Memory B cell (primary cell): ENCODE measurements at regions not wholly inside any gene's neighbourhood (a gene's known extent, or its start where the extent isn't known, plus 50 kb on each side); places are given as distances from the start of the nearest gene placed in this dataset.

Source experiments
- ATAC-seq: fragments of 150-1000 bp; cut with Tn5 transposase; 2 replicates; pipeline ENCODE4 v1.10.0; 2021; ENCODE audit warnings: low read depth, mild to moderate bottlenecking, moderate library complexity
- DNase-seq, 2 donors: peaks; one replicate each; pipeline ENCODE4 v3.0.0; 2022; ENCODE audit warnings: low spot score in 2 of 2
- H3K27ac Mint-ChIP-seq: one replicate; pipeline ENCODE4 v1.8.0; 2022; ENCODE audit warnings: mild to moderate bottlenecking, moderate library complexity, mixed read lengths
- H3K27me3 Mint-ChIP-seq: one replicate; pipeline ENCODE4 v1.8.0; 2022; ENCODE audit warnings: mixed read lengths
- H3K36me3 Mint-ChIP-seq: one replicate; pipeline ENCODE4 v1.8.0; 2022; ENCODE audit warnings: mild to moderate bottlenecking, mixed read lengths
- H3K4me1 Mint-ChIP-seq: one replicate; pipeline ENCODE4 v1.8.0; 2022; ENCODE audit warnings: mixed read lengths
- H3K4me3 Mint-ChIP-seq: one replicate; pipeline ENCODE4 v1.8.0; 2022; ENCODE audit warnings: mild to moderate bottlenecking, moderate library complexity, mixed read lengths
- H3K9me3 Mint-ChIP-seq: one replicate; pipeline ENCODE4 v1.8.0; 2022; ENCODE audit warnings: mixed read lengths

DNA sequence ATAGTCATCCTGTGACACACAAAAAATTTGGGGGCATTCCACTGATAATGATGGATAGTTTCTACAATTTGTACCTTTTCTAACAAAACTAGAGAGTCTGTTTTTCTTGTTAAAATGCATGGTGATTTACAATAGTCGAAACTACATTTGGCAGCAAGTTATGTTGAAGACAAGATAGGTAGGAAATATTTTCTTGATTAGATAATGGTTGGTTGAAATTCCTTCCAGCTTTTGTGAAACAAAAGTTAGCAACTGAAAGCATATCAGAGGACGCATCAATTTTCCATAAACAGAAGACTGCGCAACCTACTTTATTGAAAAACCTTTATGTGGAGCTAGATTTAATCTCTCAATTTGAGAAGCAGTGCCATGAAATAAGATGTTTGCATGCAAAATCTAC is 155.8 kb upstream of the GLI3 start:
- Mint-ChIP-seq H3K4me3 (no peak overlapping the region), H3K36me3 (no peaks in the 10 kb centered on the region), H3K9me3 (no peaks in the 10 kb centered on the region), H3K27ac (no peak overlapping the region), H3K4me1 (no peaks in the 10 kb centered on the region), H3K27me3 (no peaks in the 10 kb centered on the region)
- ATAC-seq, result no peak
- no peak for DNase-seq

DNA sequence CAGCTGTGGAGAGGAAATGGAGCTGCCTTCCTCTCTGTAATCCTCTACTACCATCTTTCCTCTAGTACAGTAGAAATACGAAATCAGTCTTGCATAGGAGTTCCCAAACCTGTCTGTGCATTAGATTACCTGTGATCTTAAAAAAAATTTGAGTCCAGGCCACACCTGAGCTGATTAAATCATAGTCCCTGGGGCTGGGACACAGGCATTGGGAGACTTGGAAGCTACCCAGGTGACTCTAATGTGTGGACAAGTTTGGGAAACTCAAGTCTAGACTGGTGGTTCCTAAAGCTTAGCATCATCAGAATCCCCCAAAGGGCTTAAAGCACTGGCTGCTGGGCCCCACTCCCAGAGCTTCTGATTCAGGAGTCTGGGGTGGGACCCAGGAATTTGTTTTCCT is 152.7 kb upstream of the GLI3 start:
- no peaks in the 10 kb centered on the region for H3K9me3 Mint-ChIP-seq
- H3K36me3 Mint-ChIP-seq, result no peaks in the 10 kb centered on the region
- H3K27ac Mint-ChIP-seq, result no peak overlapping the region
- no peak for ATAC-seq
- DNase-seq, result no peak
- no peaks in the 10 kb centered on the region for H3K27me3 Mint-ChIP-seq
- no peaks in the 10 kb centered on the region for H3K4me1 Mint-ChIP-seq
- H3K4me3 Mint-ChIP-seq, result no peak overlapping the region

DNA sequence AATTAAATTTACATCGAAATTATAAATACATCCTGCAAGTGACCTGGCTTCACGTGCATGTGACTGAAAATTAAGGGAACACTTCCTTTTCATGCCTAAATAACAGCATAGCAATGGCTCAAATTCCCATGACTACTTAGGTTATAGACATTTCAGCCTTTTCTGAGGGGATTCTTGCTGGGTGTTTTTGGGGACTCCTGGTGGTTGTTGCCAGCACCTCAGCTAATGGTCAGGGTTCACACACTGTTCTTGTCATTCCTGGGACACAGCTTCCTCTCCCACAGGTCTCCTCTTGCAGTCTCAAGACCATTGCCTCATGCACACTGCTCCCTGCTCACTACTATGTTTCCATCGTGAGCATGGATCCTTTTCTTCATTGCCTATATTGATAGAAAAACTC is 148.9 kb upstream of the GLI3 start:
- Mint-ChIP-seq H3K27ac (no peak overlapping the region), H3K4me3 (no peak overlapping the region), H3K9me3 (peaks cover 1% of the 10 kb centered on the region), H3K27me3 (no peaks in the 10 kb centered on the region), H3K36me3 (no peaks in the 10 kb centered on the region), H3K4me1 (no peaks in the 10 kb centered on the region)
- ATAC-seq (no peak), DNase-seq (no peak)

DNA sequence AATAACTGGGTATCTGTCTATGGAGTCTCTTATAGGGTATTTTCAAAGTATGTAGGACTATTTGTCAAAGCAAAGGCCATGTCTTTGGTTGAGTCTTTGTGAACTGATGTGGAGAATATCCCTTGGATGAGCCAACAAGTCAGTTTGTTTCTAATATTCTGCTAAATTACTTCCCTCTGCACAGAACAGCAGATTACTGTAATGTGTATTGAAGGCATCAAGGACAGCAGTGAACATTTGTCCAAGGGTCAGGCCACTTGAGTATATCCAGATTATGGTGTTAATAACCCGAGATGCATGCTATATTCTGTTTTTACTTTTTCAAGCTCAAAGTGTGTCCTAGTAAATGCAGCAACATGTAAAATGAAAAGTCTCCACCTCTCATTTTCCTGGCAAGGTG is 144.2 kb upstream of the GLI3 start:
- DNase-seq (no peak), ATAC-seq (no peak)
- H3K4me1 Mint-ChIP-seq, result no peaks in the 10 kb centered on the region
- H3K9me3 Mint-ChIP-seq, result peaks cover 6% of the 10 kb centered on the region
- H3K27me3 Mint-ChIP-seq, result no peaks in the 10 kb centered on the region
- no peak overlapping the region for H3K4me3 Mint-ChIP-seq
- H3K27ac Mint-ChIP-seq, result no peak overlapping the region
- no peaks in the 10 kb centered on the region for H3K36me3 Mint-ChIP-seq

DNA sequence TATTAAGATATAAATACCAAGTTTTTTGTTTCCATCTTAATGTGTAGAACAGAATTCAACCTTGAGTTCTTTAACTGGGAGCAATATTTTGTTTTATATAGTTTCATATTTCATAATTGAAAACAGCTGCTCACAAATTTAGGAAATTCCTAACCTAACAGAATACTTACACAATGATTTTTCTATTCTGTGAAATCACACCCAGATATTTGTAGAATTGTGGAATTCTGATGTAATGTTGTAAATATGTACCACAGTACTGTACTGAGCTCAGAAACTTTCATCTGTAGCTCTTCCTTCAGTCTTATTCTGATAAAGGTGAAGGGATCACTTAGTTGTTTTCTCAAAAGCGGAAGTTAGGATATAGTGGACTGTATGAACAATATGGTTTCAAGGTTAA is 143.4 kb upstream of the GLI3 start:
- no peak for ATAC-seq
- no peaks in the 10 kb centered on the region for H3K36me3 Mint-ChIP-seq
- peaks cover 6% of the 10 kb centered on the region for H3K9me3 Mint-ChIP-seq
- no peaks in the 10 kb centered on the region for H3K4me1 Mint-ChIP-seq
- no peaks in the 10 kb centered on the region for H3K27me3 Mint-ChIP-seq
- no peak for DNase-seq
- H3K4me3 Mint-ChIP-seq, result no peak overlapping the region
- no peak overlapping the region for H3K27ac Mint-ChIP-seq

DNA sequence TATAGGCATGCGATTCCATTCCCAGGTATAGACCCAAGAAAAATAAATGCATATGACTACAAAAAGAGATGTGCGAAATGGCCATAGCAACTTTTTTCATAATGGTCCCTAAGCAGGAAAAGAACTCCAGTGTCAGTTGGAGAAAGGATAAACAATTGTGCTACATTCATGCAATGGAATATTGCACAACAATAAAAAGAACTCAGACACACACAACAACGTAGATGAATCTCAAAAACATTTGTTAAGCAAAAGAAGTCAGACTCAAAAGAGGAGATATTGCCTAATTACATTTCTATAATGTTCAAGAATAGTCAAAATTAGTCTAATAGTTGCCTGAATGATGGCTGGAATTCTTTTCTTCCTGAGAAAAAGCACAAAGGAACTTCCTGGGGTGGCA is 141.1 kb upstream of the GLI3 start:
- Mint-ChIP-seq H3K9me3 (peaks cover 6% of the 10 kb centered on the region), H3K36me3 (no peaks in the 10 kb centered on the region), H3K27me3 (no peaks in the 10 kb centered on the region), H3K4me3 (no peak overlapping the region), H3K4me1 (no peaks in the 10 kb centered on the region), H3K27ac (no peak overlapping the region)
- ATAC-seq (no peak), DNase-seq (no peak)

DNA sequence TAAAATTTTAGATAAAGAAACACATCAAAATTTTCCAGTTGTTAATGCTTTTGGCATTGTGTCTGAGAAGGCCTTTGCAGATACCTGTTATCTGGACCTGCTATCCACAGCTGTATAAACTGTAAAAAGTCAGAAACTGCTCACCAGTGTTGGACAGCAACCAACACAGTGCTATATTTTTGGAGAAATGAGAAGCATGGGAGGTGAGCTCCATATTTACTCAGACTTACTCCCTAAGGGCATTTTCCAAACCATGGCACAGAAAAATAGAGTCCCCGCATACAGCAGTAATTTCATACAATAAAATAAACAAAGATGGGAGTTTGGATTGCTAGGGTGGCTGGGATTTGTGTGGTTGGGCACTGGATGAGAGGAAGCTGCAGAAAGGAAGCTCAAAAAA is 136.3 kb upstream of the GLI3 start:
- Mint-ChIP-seq H3K4me3 (no peak overlapping the region), H3K36me3 (no peaks in the 10 kb centered on the region), H3K4me1 (no peaks in the 10 kb centered on the region), H3K9me3 (peaks cover 9% of the 10 kb centered on the region), H3K27ac (no peak overlapping the region), H3K27me3 (no peaks in the 10 kb centered on the region)
- DNase-seq (no peak), ATAC-seq (no peak)

DNA sequence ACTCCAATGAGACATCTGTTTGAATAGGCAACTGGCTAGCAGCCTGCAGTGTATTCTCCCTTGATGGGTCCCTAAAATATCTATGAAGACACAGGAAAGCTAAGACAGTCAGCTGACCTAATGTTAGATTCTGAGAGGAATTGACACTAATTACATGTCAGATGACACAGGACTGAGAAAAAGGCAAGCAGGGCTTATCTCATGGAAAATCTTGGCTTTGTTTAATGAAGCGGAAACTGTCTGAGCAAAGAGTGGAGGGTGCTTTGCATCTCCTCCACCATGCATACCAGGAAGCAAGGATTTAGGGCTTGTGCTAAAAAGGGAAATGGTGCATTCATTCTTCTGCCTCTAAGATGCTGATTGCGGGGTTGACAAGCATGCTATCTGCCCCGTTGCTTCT is 135.5 kb upstream of the GLI3 start:
- peaks cover 8% of the 10 kb centered on the region for H3K9me3 Mint-ChIP-seq
- ATAC-seq (no peak), DNase-seq (no peak)
- H3K4me3 Mint-ChIP-seq, result no peak overlapping the region
- no peaks in the 10 kb centered on the region for H3K4me1 Mint-ChIP-seq
- H3K27me3 Mint-ChIP-seq, result no peaks in the 10 kb centered on the region
- H3K36me3 Mint-ChIP-seq, result no peaks in the 10 kb centered on the region
- H3K27ac Mint-ChIP-seq, result no peak overlapping the region

DNA sequence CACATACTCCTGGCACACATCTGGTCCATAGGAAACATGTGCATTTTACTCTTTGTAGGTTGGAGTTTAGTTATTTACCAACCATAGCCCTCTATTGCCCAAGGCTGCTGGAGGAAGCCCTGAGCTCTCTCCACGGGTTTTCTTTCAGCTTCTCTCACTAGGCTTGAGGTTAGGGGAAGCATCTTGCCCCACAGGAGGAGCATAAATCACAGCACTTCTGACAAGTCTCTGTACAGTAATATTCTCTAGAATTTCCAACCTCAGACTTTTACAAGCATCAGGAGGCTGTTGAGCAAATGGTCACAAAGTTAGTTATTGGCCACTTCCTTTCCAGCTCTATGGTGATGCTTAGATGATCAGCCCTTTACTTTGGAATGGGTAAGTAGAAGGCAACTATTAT is 122.9 kb upstream of the GLI3 start:
- no peak for DNase-seq
- Mint-ChIP-seq H3K4me3 (no peak overlapping the region), H3K36me3 (no peaks in the 10 kb centered on the region), H3K4me1 (no peaks in the 10 kb centered on the region), H3K9me3 (peaks cover 7% of the 10 kb centered on the region), H3K27ac (no peak overlapping the region), H3K27me3 (no peaks in the 10 kb centered on the region)
- no peak for ATAC-seq

DNA sequence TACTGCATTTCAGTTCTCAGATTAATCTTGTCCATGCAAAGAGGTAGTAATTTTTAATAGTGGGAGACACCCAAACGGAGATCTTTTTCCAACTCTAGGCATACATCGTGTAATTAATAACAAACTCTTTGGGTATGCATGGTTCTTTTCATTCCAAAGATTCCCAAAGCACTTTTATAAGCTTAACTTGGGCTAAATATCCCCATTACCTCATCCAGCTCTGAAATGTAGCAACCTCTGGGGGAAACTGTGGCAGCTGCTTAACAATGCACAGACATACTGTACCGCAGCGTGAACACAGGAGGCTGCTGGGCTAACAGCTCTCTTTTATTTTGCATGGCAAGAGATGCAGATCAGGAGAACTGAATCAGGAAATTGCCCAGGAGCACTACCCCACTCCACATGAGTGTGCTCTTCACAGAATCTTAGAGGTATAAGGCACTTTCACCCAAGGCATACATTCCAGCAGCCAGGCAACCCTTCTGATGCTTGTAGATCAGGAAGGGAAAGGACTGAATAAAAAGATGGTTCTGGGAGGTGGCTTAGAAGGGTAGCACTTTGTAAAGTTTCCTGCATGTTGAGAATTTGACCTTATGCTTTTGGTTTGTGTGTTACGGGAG is 114.4 kb upstream of the GLI3 start:
- Mint-ChIP-seq H3K36me3 (no peaks in the 10 kb centered on the region), H3K27me3 (peaks cover 2% of the 10 kb centered on the region), H3K4me1 (no peaks in the 10 kb centered on the region), H3K4me3 (no peak overlapping the region), H3K9me3 (no peaks in the 10 kb centered on the region), H3K27ac (no peak overlapping the region)
- ATAC-seq (no peak), DNase-seq (no peak)

DNA sequence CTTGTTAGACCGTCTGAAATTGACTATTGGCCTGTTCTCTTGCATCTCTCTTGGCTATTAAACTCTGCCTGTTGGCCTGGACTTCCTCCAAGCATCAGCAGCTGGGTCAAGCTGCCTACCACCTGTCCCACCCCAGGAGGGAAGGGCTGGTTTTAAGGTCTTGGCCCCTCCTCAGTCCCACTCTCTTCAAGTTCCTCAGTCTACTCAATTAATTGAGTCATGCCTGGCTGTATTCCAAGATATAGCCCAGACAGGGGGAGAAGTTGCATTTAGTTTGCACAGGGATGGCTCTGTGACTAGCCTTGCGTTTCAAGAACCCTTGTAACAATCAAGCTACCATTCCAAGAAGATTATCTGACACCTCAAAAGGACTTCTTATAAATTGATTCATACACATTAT is 113.8 kb upstream of the GLI3 start:
- Mint-ChIP-seq H3K4me3 (no peak overlapping the region), H3K9me3 (no peaks in the 10 kb centered on the region), H3K27ac (no peak overlapping the region), H3K4me1 (no peaks in the 10 kb centered on the region), H3K36me3 (no peaks in the 10 kb centered on the region), H3K27me3 (peaks cover 2% of the 10 kb centered on the region)
- DNase-seq (no peak), ATAC-seq (no peak)

DNA sequence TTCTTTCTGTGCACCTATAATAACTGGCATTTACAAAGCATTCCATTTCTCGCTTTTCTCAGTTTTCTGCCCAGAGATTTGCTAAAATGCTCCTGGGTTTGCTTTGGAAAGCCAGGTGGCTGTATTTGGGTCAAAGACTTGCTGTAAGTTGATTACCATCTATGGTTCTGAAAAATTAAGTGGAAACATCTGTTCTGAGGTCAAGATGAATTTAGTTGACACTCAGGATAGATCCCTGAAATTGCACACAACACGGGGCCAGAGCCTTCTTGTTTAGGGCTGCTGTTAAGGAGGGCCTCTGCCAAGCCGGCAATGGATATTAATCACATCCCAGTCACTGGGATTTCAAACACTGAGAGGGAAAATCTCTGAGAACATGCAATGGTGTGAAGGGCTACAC is 111.6 kb upstream of the GLI3 start:
- Mint-ChIP-seq H3K4me3 (no peak overlapping the region), H3K27ac (no peak overlapping the region), H3K36me3 (no peaks in the 10 kb centered on the region), H3K4me1 (no peaks in the 10 kb centered on the region), H3K27me3 (peaks cover 2% of the 10 kb centered on the region), H3K9me3 (no peaks in the 10 kb centered on the region)
- DNase-seq (no peak), ATAC-seq (no peak)

DNA sequence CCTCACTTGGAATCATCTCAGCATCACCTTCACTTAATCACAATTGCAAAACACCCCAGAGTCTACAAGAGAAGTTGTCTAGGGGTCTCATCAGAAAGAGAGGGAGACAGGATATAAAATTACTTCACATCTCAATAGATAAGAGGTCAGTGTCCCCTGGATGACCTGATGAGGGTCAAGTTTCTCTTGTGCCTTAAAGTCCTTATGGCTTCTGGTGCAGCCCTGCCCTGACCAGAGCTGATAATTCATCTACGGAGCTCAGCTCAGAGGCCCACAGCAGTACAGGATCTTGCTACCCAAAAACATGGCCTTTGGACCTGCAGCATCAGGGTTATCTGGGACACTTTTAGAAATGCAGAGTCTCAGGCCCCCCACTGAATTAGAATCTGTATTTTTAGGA is 111.1 kb upstream of the GLI3 start:
- H3K4me3 Mint-ChIP-seq, result no peak overlapping the region
- ATAC-seq (no peak), DNase-seq (no peak)
- peaks cover 2% of the 10 kb centered on the region for H3K27me3 Mint-ChIP-seq
- no peaks in the 10 kb centered on the region for H3K36me3 Mint-ChIP-seq
- H3K4me1 Mint-ChIP-seq, result no peaks in the 10 kb centered on the region
- no peaks in the 10 kb centered on the region for H3K9me3 Mint-ChIP-seq
- H3K27ac Mint-ChIP-seq, result no peak overlapping the region

DNA sequence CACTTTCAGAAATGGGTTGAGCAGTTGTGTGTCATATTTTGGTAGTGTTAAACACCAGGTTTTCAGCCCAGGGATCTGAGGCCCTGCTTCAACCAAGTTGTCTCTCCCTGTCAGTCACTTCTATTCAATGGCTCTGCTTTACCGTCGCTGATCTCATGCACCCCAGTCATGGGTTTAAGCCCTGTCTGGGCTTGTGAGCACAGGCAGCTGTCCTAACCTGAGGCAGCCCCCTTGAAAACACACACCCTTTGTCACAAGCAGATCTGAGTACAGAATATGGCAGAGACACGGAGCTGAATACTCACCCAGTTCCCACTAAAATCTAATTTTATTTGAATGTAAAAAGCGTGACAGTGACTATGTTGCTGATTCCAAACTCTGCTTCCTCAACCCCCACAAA is 110.6 kb upstream of the GLI3 start:
- no peaks in the 10 kb centered on the region for H3K36me3 Mint-ChIP-seq
- ATAC-seq (no peak), DNase-seq (no peak)
- no peaks in the 10 kb centered on the region for H3K9me3 Mint-ChIP-seq
- H3K4me3 Mint-ChIP-seq, result no peak overlapping the region
- no peaks in the 10 kb centered on the region for H3K4me1 Mint-ChIP-seq
- no peak overlapping the region for H3K27ac Mint-ChIP-seq
- peaks cover 2% of the 10 kb centered on the region for H3K27me3 Mint-ChIP-seq

DNA sequence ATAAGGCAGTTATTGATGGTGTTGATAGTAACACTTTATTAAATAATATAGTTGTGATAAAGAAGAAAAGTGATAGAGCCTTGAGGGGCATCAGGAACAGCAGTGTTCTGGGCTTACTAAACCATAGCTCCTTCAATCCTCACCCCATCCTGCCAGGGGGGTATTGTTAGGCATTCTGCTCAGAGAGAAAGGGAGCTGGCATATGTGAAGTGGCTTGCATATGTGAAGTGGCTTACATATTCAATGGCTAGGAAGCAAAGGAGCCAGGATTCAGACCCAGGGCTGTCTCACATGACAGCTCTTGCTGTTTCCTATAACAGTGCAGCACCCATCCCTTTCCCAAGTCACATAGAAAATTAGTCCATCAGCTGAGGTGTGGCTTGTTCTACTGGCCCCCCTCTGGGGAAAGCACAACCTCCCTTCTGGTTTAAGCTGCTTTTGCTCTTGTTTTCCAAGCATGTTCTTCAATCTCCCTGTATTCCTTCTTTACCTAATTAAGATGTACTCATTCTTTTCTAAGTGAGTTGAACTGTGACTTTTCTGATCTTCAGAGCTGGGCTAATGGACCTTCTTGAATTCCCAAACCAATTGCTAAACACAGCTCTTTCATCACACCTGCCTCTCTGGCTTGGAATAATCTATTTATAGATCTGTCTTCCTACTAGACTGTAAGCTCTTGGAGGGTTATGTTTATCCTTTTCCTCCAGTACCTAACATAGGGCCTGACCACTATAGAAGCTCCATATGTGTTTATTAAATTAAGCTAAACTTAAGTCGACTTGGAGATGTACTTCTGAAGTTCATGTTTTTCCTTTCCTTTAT is 108.7 kb upstream of the GLI3 start:
- Mint-ChIP-seq H3K9me3 (no peaks in the 10 kb centered on the region), H3K36me3 (no peaks in the 10 kb centered on the region), H3K4me1 (no peaks in the 10 kb centered on the region), H3K27ac (no peak overlapping the region), H3K27me3 (peaks cover 2% of the 10 kb centered on the region), H3K4me3 (no peak overlapping the region)
- ATAC-seq, result no peak
- no peak for DNase-seq
